ENCODE measurements at regions not wholly inside any gene's neighbourhood (a gene's known extent, or its start where the extent isn't known, plus 50 kb on each side); places are given as distances from the start of the nearest gene placed in this dataset.

GRCh38 chr14:96980835-96981234 is 183.7 kb downstream of the VRK1 start:
- no peak for DNase-seq (ENCODE audit: low read depth in 2 of 2)

- DNase-seq (ENCODE audit: low read depth in 2 of 2), result no peak
These were observed 189.3 kb downstream of the VRK1 start for GRCh38 chr14:96986256-96987085.

GRCh38 chr14:96987086-96987474 is 189.9 kb downstream of the VRK1 start:
- no peak for DNase-seq (ENCODE audit: low read depth in 2 of 2)

- no peak for DNase-seq (ENCODE audit: low read depth in 2 of 2)
These were observed 190.6 kb downstream of the VRK1 start for GRCh38 chr14:96987771-96988170.

- no peak for DNase-seq (ENCODE audit: low read depth in 2 of 2)
These were observed 192.1 kb downstream of the VRK1 start for GRCh38 chr14:96989306-96989705.

GRCh38 chr14:96991226-96991625 is 194.0 kb downstream of the VRK1 start:
- no peak for DNase-seq (ENCODE audit: low read depth in 2 of 2)

- no peak for DNase-seq (ENCODE audit: low read depth in 2 of 2)
These were observed 197.8 kb downstream of the VRK1 start for GRCh38 chr14:96994999-96995398.

- DNase-seq (ENCODE audit: low read depth in 2 of 2), result no peak
These were observed 200.1 kb downstream of the VRK1 start for GRCh38 chr14:96997269-96997668.

GRCh38 chr14:96997996-96998395 is 200.8 kb downstream of the VRK1 start:
- DNase-seq (ENCODE audit: low read depth in 2 of 2), result no peak

GRCh38 chr14:96999654-97000155 is 202.5 kb downstream of the VRK1 start:
- DNase-seq (ENCODE audit: low read depth in 2 of 2), result no peak

- DNase-seq (ENCODE audit: low read depth in 2 of 2), result no peak
These were observed 205.3 kb downstream of the VRK1 start for GRCh38 chr14:97002454-97002853.

- no peak for DNase-seq (ENCODE audit: low read depth in 2 of 2)
These were observed 208.8 kb downstream of the VRK1 start for GRCh38 chr14:97005934-97006333.

GRCh38 chr14:97010491-97011160 is 213.4 kb downstream of the VRK1 start:
- DNase-seq (ENCODE audit: low read depth in 2 of 2), result no peak

GRCh38 chr14:97013878-97014277 is 216.7 kb downstream of the VRK1 start:
- DNase-seq (ENCODE audit: low read depth in 2 of 2), result no peak

- DNase-seq (ENCODE audit: low read depth in 2 of 2), result no peak
These were observed 223.8 kb downstream of the VRK1 start for GRCh38 chr14:97021001-97021400.

- no peak for DNase-seq (ENCODE audit: low read depth in 2 of 2)
These were observed 224.5 kb downstream of the VRK1 start for GRCh38 chr14:97021571-97022168.

- no peak for DNase-seq (ENCODE audit: low read depth in 2 of 2)
These were observed 225.6 kb downstream of the VRK1 start for GRCh38 chr14:97022741-97023140.

GRCh38 chr14:97023871-97024270 is 226.7 kb downstream of the VRK1 start:
- no peak for DNase-seq (ENCODE audit: low read depth in 2 of 2)

GRCh38 chr14:97024300-97024699 is 227.1 kb downstream of the VRK1 start:
- no peak for DNase-seq (ENCODE audit: low read depth in 2 of 2)

- DNase-seq (ENCODE audit: low read depth in 2 of 2), result no peak
These were observed 228.5 kb downstream of the VRK1 start for GRCh38 chr14:97025722-97026121.

GRCh38 chr14:97027256-97027999 is 230.2 kb downstream of the VRK1 start:
- DNase-seq (ENCODE audit: low read depth in 2 of 2), result no peak

GRCh38 chr14:97028382-97028781 is 231.2 kb downstream of the VRK1 start:
- no peak for DNase-seq (ENCODE audit: low read depth in 2 of 2)

All from fibroblast of skin of left quadriceps (primary cell).